DOHH2 (cell line): ENCODE measurements at regions not wholly inside any gene's neighbourhood (a gene's known extent, or its start where the extent isn't known, plus 50 kb on each side); places are given as distances from the start of the nearest gene placed in this dataset.

Experiments
- CTCF ChIP-seq: fragments of 200-600 bp; sonication (generic); IDR thresholded peaks from one replicate; pipeline ENCODE4 v1.5.1; 2014; ENCODE audit warnings: antibody characterized with exemption, mild to moderate bottlenecking, low read depth, low read length; ENCODE audit not compliant: poor library complexity, severe bottlenecking
- EZH2phosphoT487 ChIP-seq: fragments of 200-600 bp; sonication (generic); IDR thresholded peaks from 2 replicates; pipeline ENCODE4 v1.6.1; 2017; ENCODE audit warnings: borderline replicate concordance, mild to moderate bottlenecking, antibody characterized with exemption, low read length, moderate library complexity, mixed read lengths

- TF ChIP-seq CTCF, result no peak
- TF ChIP-seq EZH2phosphoT487, result no peak
Measured at GRCh38 chr7:153324094-153324493, 564.5 kb downstream of the ACTR3B start.
